ENCODE measurements at regions not wholly inside any gene's neighbourhood (a gene's known extent, or its start where the extent isn't known, plus 50 kb on each side); places are given as distances from the start of the nearest gene placed in this dataset.

DNA sequence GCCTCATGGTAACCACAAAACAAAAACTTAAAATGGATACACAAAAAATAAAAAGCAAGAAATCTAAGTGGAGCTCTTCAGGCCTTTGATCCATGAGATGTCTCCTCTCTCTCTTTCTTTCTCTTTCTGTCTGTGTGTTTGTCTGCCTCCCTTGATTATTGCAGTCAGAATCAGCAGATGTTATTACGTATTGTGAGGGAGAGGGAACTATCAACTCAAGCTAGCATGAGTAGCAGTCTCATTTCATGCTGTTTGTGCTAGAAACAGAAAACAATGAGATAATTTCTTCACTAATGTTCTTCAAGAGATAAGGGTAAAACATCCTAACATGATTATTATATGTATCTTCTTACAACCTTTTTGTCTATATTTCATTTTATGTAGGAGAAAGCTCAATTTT lies 103.7 kb upstream of the PDC start:
- Histone ChIP-seq H3K27me3 (ENCODE audit: low read length) (no peaks in the 10 kb centered on the region), H3K9me3 (ENCODE audit: insufficient read depth, low read length) (no peaks in the 10 kb centered on the region), H3F3A (ENCODE audit: insufficient read depth) (no peaks in the 10 kb centered on the region), H3K36me3 (ENCODE audit: low read length) (no peaks in the 10 kb centered on the region), H3K4me3 (ENCODE audit: insufficient read depth, low read length, poor library complexity, severe bottlenecking) (no peak overlapping the region), H3K4me2 (ENCODE audit: low read depth, low read length, poor library complexity, severe bottlenecking) (no peak overlapping the region), H3K27ac (ENCODE audit: low read depth, low read length) (no peak overlapping the region), H3K9ac (ENCODE audit: low read length) (no peak overlapping the region), H2AFZ (ENCODE audit: low read depth, low read length, severe bottlenecking) (no peak overlapping the region), H4K20me1 (ENCODE audit: low read depth, low read length) (no peaks in the 10 kb centered on the region), H3K79me2 (ENCODE audit: insufficient read depth, low read length) (no peaks in the 10 kb centered on the region), H3K9me2 (replicated peaks; ENCODE audit: insufficient read depth, low read length) (no peaks in the 10 kb centered on the region)
- TF ChIP-seq EZH2phosphoT487 (conservative IDR thresholded peaks at IDR 0.05; ENCODE audit: low read length), result no peak
- TF ChIP-seq, protein P1, sequence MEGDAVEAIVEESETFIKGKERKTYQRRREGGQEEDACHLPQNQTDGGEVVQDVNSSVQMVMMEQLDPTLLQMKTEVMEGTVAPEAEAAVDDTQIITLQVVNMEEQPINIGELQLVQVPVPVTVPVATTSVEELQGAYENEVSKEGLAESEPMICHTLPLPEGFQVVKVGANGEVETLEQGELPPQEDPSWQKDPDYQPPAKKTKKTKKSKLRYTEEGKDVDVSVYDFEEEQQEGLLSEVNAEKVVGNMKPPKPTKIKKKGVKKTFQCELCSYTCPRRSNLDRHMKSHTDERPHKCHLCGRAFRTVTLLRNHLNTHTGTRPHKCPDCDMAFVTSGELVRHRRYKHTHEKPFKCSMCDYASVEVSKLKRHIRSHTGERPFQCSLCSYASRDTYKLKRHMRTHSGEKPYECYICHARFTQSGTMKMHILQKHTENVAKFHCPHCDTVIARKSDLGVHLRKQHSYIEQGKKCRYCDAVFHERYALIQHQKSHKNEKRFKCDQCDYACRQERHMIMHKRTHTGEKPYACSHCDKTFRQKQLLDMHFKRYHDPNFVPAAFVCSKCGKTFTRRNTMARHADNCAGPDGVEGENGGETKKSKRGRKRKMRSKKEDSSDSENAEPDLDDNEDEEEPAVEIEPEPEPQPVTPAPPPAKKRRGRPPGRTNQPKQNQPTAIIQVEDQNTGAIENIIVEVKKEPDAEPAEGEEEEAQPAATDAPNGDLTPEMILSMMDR (IDR thresholded peaks at IDR 0.05; ENCODE audit: insufficient read depth, low read length, poor library complexity, severe bottlenecking), result no peak

- Histone ChIP-seq H2AFZ (ENCODE audit: low read depth, low read length, severe bottlenecking) (peak overlapping the region; percentile 19), H4K20me1 (ENCODE audit: low read depth, low read length) (no peaks in the 10 kb centered on the region; the same call in 1 of the 2 replicates), H3F3A (ENCODE audit: insufficient read depth) (no peaks in the 10 kb centered on the region), H3K4me3 (ENCODE audit: insufficient read depth, low read length, poor library complexity, severe bottlenecking) (no peak overlapping the region), H3K27ac (ENCODE audit: low read depth, low read length) (no peak overlapping the region), H3K79me2 (ENCODE audit: insufficient read depth, low read length) (no peaks in the 10 kb centered on the region), H3K27me3 (ENCODE audit: low read length) (no peaks in the 10 kb centered on the region), H3K36me3 (ENCODE audit: low read length) (no peaks in the 10 kb centered on the region), H3K4me2 (ENCODE audit: low read depth, low read length, poor library complexity, severe bottlenecking) (no peak overlapping the region), H3K9me3 (ENCODE audit: insufficient read depth, low read length) (no peaks in the 10 kb centered on the region), H3K9ac (ENCODE audit: low read length) (no peak overlapping the region), H3K9me2 (replicated peaks; ENCODE audit: insufficient read depth, low read length) (no peaks in the 10 kb centered on the region)
- TF ChIP-seq, protein P1 (IDR thresholded peaks at IDR 0.05; ENCODE audit: insufficient read depth, low read length, poor library complexity, severe bottlenecking), result no peak
- TF ChIP-seq EZH2phosphoT487 (conservative IDR thresholded peaks at IDR 0.05; ENCODE audit: low read length), result no peak
Observed at GRCh38 chr1:186559601-186560116, 98.7 kb upstream of the PDC start.

DNA sequence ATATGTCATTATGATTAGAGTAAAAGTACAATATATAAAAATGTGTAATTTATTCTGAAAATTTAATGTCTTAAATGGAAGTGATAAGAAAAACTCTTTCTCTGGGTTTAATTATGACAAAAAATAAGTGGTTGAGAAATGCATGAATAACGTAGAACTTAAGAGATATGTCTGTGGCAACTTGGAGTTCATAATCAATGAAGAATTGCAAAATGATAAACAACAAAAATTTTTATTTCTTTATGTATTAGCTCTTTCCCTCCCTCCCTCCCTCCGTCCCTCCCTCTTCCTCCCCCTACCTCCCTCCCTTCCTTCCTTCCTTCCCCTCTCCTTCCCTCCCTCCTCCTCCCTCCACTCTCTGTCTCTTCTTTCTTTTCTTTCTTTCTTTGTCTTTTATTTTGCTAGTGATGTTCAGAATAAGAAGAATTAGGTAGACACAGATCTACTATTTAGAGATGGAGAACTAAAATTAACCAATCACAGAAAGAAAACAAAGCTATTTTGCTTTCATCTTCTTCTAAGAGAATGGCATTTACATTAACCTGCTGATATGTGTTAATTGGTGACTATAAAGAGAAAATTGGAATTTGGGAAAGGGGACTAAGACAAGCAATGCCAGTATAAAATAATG lies 96.3 kb upstream of the PDC start:
- H2AFZ ChIP-seq (ENCODE audit: low read depth, low read length, severe bottlenecking), result no peak overlapping the region
- H4K20me1 ChIP-seq (ENCODE audit: low read depth, low read length), result no peaks in the 10 kb centered on the region; the same call in 1 of the 2 replicates
- H3F3A ChIP-seq (ENCODE audit: insufficient read depth), result no peaks in the 10 kb centered on the region
- H3K9ac ChIP-seq (ENCODE audit: low read length), result no peak overlapping the region
- no peak overlapping the region for H3K27ac ChIP-seq (ENCODE audit: low read depth, low read length)
- no peak overlapping the region for H3K4me3 ChIP-seq (ENCODE audit: insufficient read depth, low read length, poor library complexity, severe bottlenecking)
- H3K9me3 ChIP-seq (ENCODE audit: insufficient read depth, low read length), result no peaks in the 10 kb centered on the region
- TF ChIP-seq, protein P1 (IDR thresholded peaks at IDR 0.05; ENCODE audit: insufficient read depth, low read length, poor library complexity, severe bottlenecking), result no peak
- no peak for TF ChIP-seq EZH2phosphoT487 (conservative IDR thresholded peaks at IDR 0.05; ENCODE audit: low read length)
- no peaks in the 10 kb centered on the region for H3K27me3 ChIP-seq (ENCODE audit: low read length)
- H3K9me2 ChIP-seq (replicated peaks; ENCODE audit: insufficient read depth, low read length), result no peaks in the 10 kb centered on the region
- no peaks in the 10 kb centered on the region for H3K36me3 ChIP-seq (ENCODE audit: low read length)
- H3K79me2 ChIP-seq (ENCODE audit: insufficient read depth, low read length), result no peaks in the 10 kb centered on the region
- H3K4me2 ChIP-seq (ENCODE audit: low read depth, low read length, poor library complexity, severe bottlenecking), result no peak overlapping the region
